GM23248 (cell line): ENCODE measurements at regions not wholly inside any gene's neighbourhood (a gene's known extent, or its start where the extent isn't known, plus 50 kb on each side); places are given as distances from the start of the nearest gene placed in this dataset.
"Not testable (repeated sequence)": the region's sequence is repeated elsewhere in the genome, so short reads cannot be mapped to it uniquely, and the experiment has no call there.

Experiments
- DNase-seq: peaks from one replicate; pipeline ENCODE4 v3.0.0-alpha.2; 2015
- H2AFZ ChIP-seq: fragments of 200-600 bp; sonication (generic); 2 replicates; pipeline ENCODE4 v1.6.1; 2016; ENCODE audit warnings: antibody characterized with exemption
- H3F3A ChIP-seq: fragments of 200-600 bp; sonication (generic); 2 replicates; pipeline ENCODE4 v1.6.1; 2016; ENCODE audit warnings: mild to moderate bottlenecking, antibody characterized with exemption, mixed run types; ENCODE audit not compliant: insufficient read depth
- H3K27ac ChIP-seq: fragments of 200-600 bp; sonication (generic); 2 replicates; pipeline ENCODE4 v1.5.1; 2016; ENCODE audit warnings: mild to moderate bottlenecking
- H3K27me3 ChIP-seq: fragments of 200-600 bp; sonication (generic); replicated peaks from 2 replicates; pipeline ENCODE4 v1.6.1; 2016; ENCODE audit warnings: mild to moderate bottlenecking; ENCODE audit not compliant: insufficient read depth
- H3K36me3 ChIP-seq: fragments of 200-600 bp; sonication (generic); 2 replicates; pipeline ENCODE4 v1.6.1; 2016; ENCODE audit warnings: low read depth, mild to moderate bottlenecking
- H3K4me1 ChIP-seq: fragments of 200-600 bp; sonication (generic); 2 replicates; pipeline ENCODE4 v1.6.1; 2016; ENCODE audit warnings: mild to moderate bottlenecking; ENCODE audit not compliant: insufficient read depth
- H3K4me2 ChIP-seq: fragments of 200-600 bp; sonication (generic); one replicate; pipeline ENCODE4 v1.6.1; 2016; ENCODE audit warnings: mild to moderate bottlenecking; ENCODE audit not compliant: unreplicated experiment
- H3K4me3 ChIP-seq: fragments of 200-600 bp; sonication (generic); 2 replicates; pipeline ENCODE4 v1.5.1; 2016; ENCODE audit warnings: mild to moderate bottlenecking
- H3K79me2 ChIP-seq: fragments of 200-600 bp; sonication (generic); 2 replicates; pipeline ENCODE4 v1.6.1; 2016; ENCODE audit warnings: mild to moderate bottlenecking; ENCODE audit not compliant: insufficient read depth
- H3K9ac ChIP-seq: fragments of 200-600 bp; sonication (generic); 2 replicates; pipeline ENCODE4 v1.6.1; 2016; ENCODE audit warnings: mild to moderate bottlenecking
- H3K9me2 ChIP-seq: fragments of 200-600 bp; sonication (generic); 2 replicates; pipeline ENCODE4 v1.6.1; 2016; ENCODE audit warnings: mixed run types, mild to moderate bottlenecking, moderate library complexity; ENCODE audit not compliant: insufficient read depth
- H3K9me3 ChIP-seq: fragments of 200-600 bp; sonication (generic); one replicate; pipeline ENCODE4 v1.6.1; 2017; ENCODE audit warnings: low read depth
- H4K20me1 ChIP-seq: fragments of 200-600 bp; sonication (generic); 2 replicates; pipeline ENCODE4 v1.6.0; 2016; ENCODE audit not compliant: insufficient read depth
- EZH2 ChIP-seq: fragments of 200-600 bp; sonication (generic); IDR thresholded peaks from 2 replicates; pipeline ENCODE4 v1.6.1; 2018; ENCODE audit warnings: antibody characterized with exemption, mild to moderate bottlenecking; ENCODE audit not compliant: insufficient read depth, poor library complexity, severe bottlenecking
- EZH2phosphoT487 ChIP-seq: fragments of 200-600 bp; sonication (generic); IDR thresholded peaks from 2 replicates; pipeline ENCODE4 v1.6.1; 2018; ENCODE audit warnings: antibody characterized with exemption, moderate library complexity, mild to moderate bottlenecking, low read depth; ENCODE audit not compliant: insufficient read depth
- WGBS, 2 experiments: methylation state at CpG; one replicate each; pipeline ENCODE4 v1.1.6; 2015 to 2017; ENCODE audit warnings: low lambda C conversion rate in 2 of 2, low coverage in 1 of 2; ENCODE audit errors: missing lambda C conversion rate in 2 of 2; 5-methylcytosine and 5-hydroxymethylcytosine counted together
- in situ Hi-C: fragments of 300-500 bp; cut with MboI; formaldehyde crosslinking; loops from 2 replicates; pipeline ENCODE4 v1.15.0; 2020

DNA sequence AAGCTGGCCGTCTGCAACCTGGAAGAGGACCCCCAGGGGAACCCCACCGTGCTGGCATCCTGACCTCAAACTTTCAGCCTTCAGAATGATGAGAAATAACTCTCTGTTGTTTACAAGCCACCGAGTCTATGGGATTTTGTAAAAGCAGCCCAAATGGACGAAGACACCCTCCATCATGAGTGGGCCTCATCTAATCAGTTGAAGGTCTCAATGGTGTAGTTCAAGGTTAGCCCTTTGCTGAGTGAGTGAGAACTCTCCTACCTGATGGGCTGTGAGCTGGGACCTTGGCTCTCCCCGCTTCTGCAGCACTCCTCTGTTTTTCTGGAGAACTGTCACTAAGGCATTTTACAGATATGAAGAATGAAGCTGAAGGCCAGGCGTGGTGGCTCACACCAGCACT, 325.9 kb upstream of the TNRC6C start:
- no peaks in the 10 kb centered on the region for H3K9me2 ChIP-seq
- no peaks in the 10 kb centered on the region for H3K79me2 ChIP-seq
- H3K9ac ChIP-seq: no peak overlapping the region
- H3K9me3 ChIP-seq: no peaks in the 10 kb centered on the region
- TF ChIP-seq EZH2: no peak
- no peak for TF ChIP-seq EZH2phosphoT487
- 40 to 41% methylated on average over 6 of the region's 6 CpGs for WGBS, 2 experiments
- in situ Hi-C loops: no loop called here
- H3F3A ChIP-seq: no peaks in the 10 kb centered on the region
- H3K27me3 ChIP-seq: no peaks in the 10 kb centered on the region; the same call in 1 of the 2 replicates
- no peak overlapping the region for H3K27ac ChIP-seq
- no peak for DNase-seq
- H3K4me2 ChIP-seq: no peak overlapping the region
- H3K4me3 ChIP-seq: no peak overlapping the region
- no peaks in the 10 kb centered on the region for H4K20me1 ChIP-seq
- H3K36me3 ChIP-seq: no peaks in the 10 kb centered on the region
- H2AFZ ChIP-seq: no peak overlapping the region
- H3K4me1 ChIP-seq: no peaks in the 10 kb centered on the region

DNA sequence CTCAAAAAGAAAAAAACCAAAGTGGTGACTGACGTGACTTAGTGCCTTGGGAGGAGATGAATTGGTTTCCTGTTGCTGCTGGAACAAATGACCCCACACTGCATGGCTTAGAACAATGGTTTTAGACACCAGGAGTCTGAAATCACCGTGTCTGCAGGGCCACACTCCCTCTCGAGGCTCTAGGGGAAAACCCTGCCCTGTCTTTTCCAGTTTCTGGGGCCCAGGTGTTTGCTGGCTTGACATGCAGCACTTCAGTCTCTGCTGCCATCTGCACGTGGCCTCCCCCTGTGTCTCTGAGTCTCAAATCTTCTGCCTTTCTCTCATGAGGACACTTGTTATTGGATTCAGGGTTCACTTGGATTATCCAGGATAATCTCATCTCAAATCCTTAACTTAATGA, 323.8 kb upstream of the TNRC6C start:
- no peaks in the 10 kb centered on the region for H3K36me3 ChIP-seq
- no peaks in the 10 kb centered on the region for H3K4me1 ChIP-seq
- no peak overlapping the region for H3K4me3 ChIP-seq
- no peaks in the 10 kb centered on the region for H3K9me3 ChIP-seq
- no peak for DNase-seq
- no peak for TF ChIP-seq EZH2phosphoT487
- TF ChIP-seq EZH2: no peak
- in situ Hi-C loops: no loop called here
- H3K9ac ChIP-seq: no peak overlapping the region
- no peak overlapping the region for H2AFZ ChIP-seq
- no peak overlapping the region for H3K27ac ChIP-seq
- WGBS, 2 experiments: 35 to 44% methylated on average over 4 of the region's 4 CpGs
- H3K4me2 ChIP-seq: no peak overlapping the region
- H4K20me1 ChIP-seq: no peaks in the 10 kb centered on the region
- H3F3A ChIP-seq: no peaks in the 10 kb centered on the region
- H3K79me2 ChIP-seq: no peaks in the 10 kb centered on the region
- peaks cover 14% of the 10 kb centered on the region for H3K27me3 ChIP-seq
- H3K9me2 ChIP-seq: no peaks in the 10 kb centered on the region

DNA sequence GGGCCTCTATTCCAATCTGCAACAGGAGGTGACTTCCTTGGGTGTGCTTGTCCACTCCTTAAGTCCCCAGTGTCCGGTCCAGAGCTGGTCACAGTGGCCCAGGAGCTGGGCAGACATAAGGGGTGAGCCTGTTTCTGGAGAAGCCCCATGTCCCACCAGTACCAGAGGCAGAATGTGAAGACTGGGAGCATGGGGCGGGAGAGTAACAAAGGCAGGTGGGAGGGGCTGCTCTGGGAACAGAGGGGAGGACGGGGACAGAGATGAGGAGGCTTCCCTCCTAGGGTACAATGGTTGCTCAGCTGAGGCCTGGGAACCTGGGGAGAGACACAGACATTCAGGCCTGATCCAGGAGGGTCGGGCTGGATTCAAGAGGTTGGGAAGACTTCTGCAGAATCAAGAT, 323.3 kb upstream of the TNRC6C start:
- Histone ChIP-seq H3K9me3 (no peaks in the 10 kb centered on the region), H4K20me1 (no peaks in the 10 kb centered on the region), H3K4me3 (no peak overlapping the region), H2AFZ (no peak overlapping the region), H3K4me2 (no peak overlapping the region), H3K9me2 (no peaks in the 10 kb centered on the region), H3K79me2 (no peaks in the 10 kb centered on the region), H3K36me3 (no peaks in the 10 kb centered on the region), H3K4me1 (no peaks in the 10 kb centered on the region), H3F3A (no peaks in the 10 kb centered on the region), H3K27ac (no peak overlapping the region), H3K9ac (no peak overlapping the region), H3K27me3 (peaks cover 17% of the 10 kb centered on the region)
- DNase-seq: no peak
- TF ChIP-seq EZH2phosphoT487 (no peak), EZH2 (no peak)
- in situ Hi-C loops: no loop called here
- 37 to 41% methylated on average over 4 of the region's 4 CpGs for WGBS, 2 experiments

DNA sequence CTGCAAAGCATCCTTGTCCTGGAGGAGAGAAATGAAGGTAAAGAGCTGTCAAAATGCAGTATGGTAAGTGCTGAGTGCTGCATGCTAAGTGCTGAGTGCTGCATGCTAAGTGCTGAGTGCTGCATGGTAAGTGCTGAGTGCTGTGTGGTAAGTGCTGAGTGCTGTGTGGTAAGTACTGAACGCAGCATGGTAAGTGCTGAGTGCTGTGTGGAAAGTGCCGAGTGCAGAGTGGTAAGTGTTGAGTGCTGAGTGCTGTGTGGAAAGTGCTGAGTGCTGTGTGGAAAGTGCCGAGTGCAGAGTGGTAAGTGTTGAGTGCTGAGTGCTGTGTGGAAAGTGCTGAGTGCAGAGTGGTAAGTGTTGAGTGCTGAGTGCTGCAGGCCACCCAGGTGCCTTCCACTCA, 322.7 kb upstream of the TNRC6C start:
- H3K79me2 ChIP-seq, H2AFZ ChIP-seq, H3K4me2 ChIP-seq, H3K9me3 ChIP-seq, H3K27ac ChIP-seq, H3F3A ChIP-seq, H3K9ac ChIP-seq, H3K4me3 ChIP-seq, H3K4me1 ChIP-seq, in situ Hi-C loops, H4K20me1 ChIP-seq, DNase-seq, H3K36me3 ChIP-seq, H3K9me2 ChIP-seq: not testable (repeated sequence)
- WGBS, 2 experiments: 63 to 68% methylated on average over 3 of the region's 3 CpGs
- peaks cover 22% of the 10 kb centered on the region for H3K27me3 ChIP-seq
